ENCODE measurements at regions not wholly inside any gene's neighbourhood (a gene's known extent, or its start where the extent isn't known, plus 50 kb on each side); places are given as distances from the start of the nearest gene placed in this dataset.

DNA sequence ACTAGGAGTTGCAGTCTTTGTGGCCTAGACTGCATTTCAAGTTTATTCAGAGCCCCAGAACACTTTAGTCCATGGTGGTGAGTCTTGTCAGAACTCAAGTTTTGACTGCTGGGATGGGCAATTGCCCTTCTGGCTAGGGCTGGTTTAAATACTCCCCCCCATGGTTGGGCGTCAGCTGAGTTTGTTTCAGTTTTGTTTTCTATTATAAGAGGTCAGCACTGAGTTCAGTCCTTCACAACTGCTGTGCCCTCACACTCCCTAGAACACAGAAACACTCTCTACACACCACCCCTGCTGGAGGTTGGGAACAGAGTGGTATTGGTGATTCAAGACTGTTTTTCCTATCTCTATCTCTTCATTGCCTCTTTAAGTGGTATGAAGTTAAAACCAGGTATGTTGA lies 217.0 kb downstream of the GUCY2F start:
- TF ChIP-seq, protein P1, sequence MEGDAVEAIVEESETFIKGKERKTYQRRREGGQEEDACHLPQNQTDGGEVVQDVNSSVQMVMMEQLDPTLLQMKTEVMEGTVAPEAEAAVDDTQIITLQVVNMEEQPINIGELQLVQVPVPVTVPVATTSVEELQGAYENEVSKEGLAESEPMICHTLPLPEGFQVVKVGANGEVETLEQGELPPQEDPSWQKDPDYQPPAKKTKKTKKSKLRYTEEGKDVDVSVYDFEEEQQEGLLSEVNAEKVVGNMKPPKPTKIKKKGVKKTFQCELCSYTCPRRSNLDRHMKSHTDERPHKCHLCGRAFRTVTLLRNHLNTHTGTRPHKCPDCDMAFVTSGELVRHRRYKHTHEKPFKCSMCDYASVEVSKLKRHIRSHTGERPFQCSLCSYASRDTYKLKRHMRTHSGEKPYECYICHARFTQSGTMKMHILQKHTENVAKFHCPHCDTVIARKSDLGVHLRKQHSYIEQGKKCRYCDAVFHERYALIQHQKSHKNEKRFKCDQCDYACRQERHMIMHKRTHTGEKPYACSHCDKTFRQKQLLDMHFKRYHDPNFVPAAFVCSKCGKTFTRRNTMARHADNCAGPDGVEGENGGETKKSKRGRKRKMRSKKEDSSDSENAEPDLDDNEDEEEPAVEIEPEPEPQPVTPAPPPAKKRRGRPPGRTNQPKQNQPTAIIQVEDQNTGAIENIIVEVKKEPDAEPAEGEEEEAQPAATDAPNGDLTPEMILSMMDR (IDR thresholded peaks at IDR 0.05; ENCODE audit: borderline replicate concordance, extremely low read depth, low read length, poor library complexity, severe bottlenecking), result no peak
- no peak for TF ChIP-seq EZH2 (IDR thresholded peaks at IDR 0.05; ENCODE audit: borderline replicate concordance, low read depth, low read length, severe bottlenecking)
